Ishikawa (cell line): ENCODE measurements at regions not wholly inside any gene's neighbourhood (a gene's known extent, or its start where the extent isn't known, plus 50 kb on each side); places are given as distances from the start of the nearest gene placed in this dataset.

Experiments used
- CEBPB ChIP-seq: IDR thresholded peaks from 2 replicates; pipeline ENCODE4 v1.6.1; 2012
- EGR1 ChIP-seq: IDR thresholded peaks from 2 replicates; pipeline ENCODE4 v1.6.1; 2012
- EP300 ChIP-seq: IDR thresholded peaks from 2 replicates; pipeline ENCODE4 v1.6.1; 2012; ENCODE audit warnings: borderline replicate concordance
- FOXM1 ChIP-seq: IDR thresholded peaks from 2 replicates; pipeline ENCODE4 v1.6.1; 2012; ENCODE audit warnings: low read depth, borderline replicate concordance
- NFIC ChIP-seq: IDR thresholded peaks from 2 replicates; pipeline ENCODE4 v1.6.1; 2012
- RAD21 ChIP-seq: IDR thresholded peaks from 2 replicates; pipeline ENCODE4 v1.6.1; 2012; ENCODE audit warnings: low read depth
- TAF1 ChIP-seq: IDR thresholded peaks from 2 replicates; pipeline ENCODE4 v1.6.1; 2012; ENCODE audit warnings: low read depth, mild to moderate bottlenecking
- TCF12 ChIP-seq: IDR thresholded peaks from 2 replicates; pipeline ENCODE4 v1.6.1; 2012; ENCODE audit warnings: low read depth
- TEAD4 ChIP-seq: IDR thresholded peaks from 2 replicates; pipeline ENCODE4 v1.6.1; 2012
- YY1 ChIP-seq: IDR thresholded peaks from 2 replicates; pipeline ENCODE4 v1.6.1; 2012; ENCODE audit warnings: low read depth
- TF ChIP-seq, protein P1 (sequence below): IDR thresholded peaks from 2 replicates; pipeline ENCODE4 v1.6.1; 2012; ENCODE audit warnings: low read depth, mild to moderate bottlenecking
- TF ChIP-seq, protein P2 (sequence below): IDR thresholded peaks from 2 replicates; pipeline ENCODE4 v1.6.1; 2012
- TF ChIP-seq, protein P3 (sequence below): IDR thresholded peaks from 2 replicates; pipeline ENCODE4 v1.6.1; 2012

DNA sequence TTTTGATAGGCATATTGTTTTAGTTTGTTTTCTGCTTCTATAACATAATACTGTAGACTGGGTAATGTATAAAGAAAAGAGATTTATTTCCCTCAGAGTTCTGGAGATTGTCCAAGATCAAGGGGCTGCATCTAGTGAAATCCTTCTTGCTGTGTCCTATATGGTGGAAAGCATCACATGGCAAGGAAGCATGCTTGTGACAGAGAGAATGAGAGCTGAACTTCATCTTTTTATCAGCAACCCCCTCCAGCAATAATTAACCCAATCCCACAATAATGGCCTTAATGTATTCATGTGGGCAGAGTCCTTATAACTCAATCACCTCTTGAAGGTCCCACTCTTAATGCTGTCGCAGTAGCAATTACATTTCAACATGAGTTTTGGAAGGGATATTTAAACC, 141.4 kb downstream of the CENPW start:
- no peak for TF ChIP-seq EGR1
- TF ChIP-seq CEBPB = no peak
- TF ChIP-seq, protein P1, sequence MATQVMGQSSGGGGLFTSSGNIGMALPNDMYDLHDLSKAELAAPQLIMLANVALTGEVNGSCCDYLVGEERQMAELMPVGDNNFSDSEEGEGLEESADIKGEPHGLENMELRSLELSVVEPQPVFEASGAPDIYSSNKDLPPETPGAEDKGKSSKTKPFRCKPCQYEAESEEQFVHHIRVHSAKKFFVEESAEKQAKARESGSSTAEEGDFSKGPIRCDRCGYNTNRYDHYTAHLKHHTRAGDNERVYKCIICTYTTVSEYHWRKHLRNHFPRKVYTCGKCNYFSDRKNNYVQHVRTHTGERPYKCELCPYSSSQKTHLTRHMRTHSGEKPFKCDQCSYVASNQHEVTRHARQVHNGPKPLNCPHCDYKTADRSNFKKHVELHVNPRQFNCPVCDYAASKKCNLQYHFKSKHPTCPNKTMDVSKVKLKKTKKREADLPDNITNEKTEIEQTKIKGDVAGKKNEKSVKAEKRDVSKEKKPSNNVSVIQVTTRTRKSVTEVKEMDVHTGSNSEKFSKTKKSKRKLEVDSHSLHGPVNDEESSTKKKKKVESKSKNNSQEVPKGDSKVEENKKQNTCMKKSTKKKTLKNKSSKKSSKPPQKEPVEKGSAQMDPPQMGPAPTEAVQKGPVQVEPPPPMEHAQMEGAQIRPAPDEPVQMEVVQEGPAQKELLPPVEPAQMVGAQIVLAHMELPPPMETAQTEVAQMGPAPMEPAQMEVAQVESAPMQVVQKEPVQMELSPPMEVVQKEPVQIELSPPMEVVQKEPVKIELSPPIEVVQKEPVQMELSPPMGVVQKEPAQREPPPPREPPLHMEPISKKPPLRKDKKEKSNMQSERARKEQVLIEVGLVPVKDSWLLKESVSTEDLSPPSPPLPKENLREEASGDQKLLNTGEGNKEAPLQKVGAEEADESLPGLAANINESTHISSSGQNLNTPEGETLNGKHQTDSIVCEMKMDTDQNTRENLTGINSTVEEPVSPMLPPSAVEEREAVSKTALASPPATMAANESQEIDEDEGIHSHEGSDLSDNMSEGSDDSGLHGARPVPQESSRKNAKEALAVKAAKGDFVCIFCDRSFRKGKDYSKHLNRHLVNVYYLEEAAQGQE = no peak
- no peak for TF ChIP-seq TEAD4
- TF ChIP-seq YY1 = no peak
- no peak for TF ChIP-seq EP300
- TF ChIP-seq NFIC = no peak
- TF ChIP-seq, protein P2, sequence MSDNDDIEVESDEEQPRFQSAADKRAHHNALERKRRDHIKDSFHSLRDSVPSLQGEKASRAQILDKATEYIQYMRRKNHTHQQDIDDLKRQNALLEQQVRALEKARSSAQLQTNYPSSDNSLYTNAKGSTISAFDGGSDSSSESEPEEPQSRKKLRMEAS = no peak
- no peak for TF ChIP-seq RAD21
- TF ChIP-seq TCF12 = no peak
- TF ChIP-seq TAF1 = no peak
- TF ChIP-seq, protein P3, sequence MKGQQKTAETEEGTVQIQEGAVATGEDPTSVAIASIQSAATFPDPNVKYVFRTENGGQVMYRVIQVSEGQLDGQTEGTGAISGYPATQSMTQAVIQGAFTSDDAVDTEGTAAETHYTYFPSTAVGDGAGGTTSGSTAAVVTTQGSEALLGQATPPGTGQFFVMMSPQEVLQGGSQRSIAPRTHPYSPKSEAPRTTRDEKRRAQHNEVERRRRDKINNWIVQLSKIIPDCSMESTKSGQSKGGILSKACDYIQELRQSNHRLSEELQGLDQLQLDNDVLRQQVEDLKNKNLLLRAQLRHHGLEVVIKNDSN = no peak
- no peak for TF ChIP-seq FOXM1
